ENCODE measurements at regions not wholly inside any gene's neighbourhood (a gene's known extent, or its start where the extent isn't known, plus 50 kb on each side); places are given as distances from the start of the nearest gene placed in this dataset.

- no peak for DNase-seq
Observed at GRCh38 chr5:110150199-110150598, 460.5 kb downstream of the MAN2A1 start.

GRCh38 chr5:110159202-110159601 lies 469.5 kb downstream of the MAN2A1 start:
- no peak for DNase-seq

- no peak for DNase-seq
Observed at GRCh38 chr5:110161162-110161561, 471.4 kb downstream of the MAN2A1 start.

- no peak for DNase-seq
Observed at GRCh38 chr5:110165366-110165765, 475.6 kb downstream of the MAN2A1 start.

- DNase-seq = no peak
Observed at GRCh38 chr5:110167384-110167783, 477.7 kb downstream of the MAN2A1 start.

GRCh38 chr5:110169461-110169860 lies 479.7 kb downstream of the MAN2A1 start:
- DNase-seq = no peak

- DNase-seq = no peak
Observed at GRCh38 chr5:110177729-110178128, 488.0 kb downstream of the MAN2A1 start.

GRCh38 chr5:110179321-110179720 lies 489.6 kb downstream of the MAN2A1 start:
- peak; percentile 87 for DNase-seq

- no peak for DNase-seq
Observed at GRCh38 chr5:110194191-110194590, 504.5 kb downstream of the MAN2A1 start.

- DNase-seq = no peak
Observed at GRCh38 chr5:110195288-110195687, 505.6 kb downstream of the MAN2A1 start.

GRCh38 chr5:110201791-110202190 lies 512.1 kb downstream of the MAN2A1 start:
- DNase-seq = no peak

GRCh38 chr5:110203661-110204060 lies 513.9 kb downstream of the MAN2A1 start:
- DNase-seq = no peak

GRCh38 chr5:110209401-110209800 lies 517.1 kb downstream of the TMEM232 start:
- DNase-seq = no peak

- DNase-seq = no peak
Observed at GRCh38 chr5:110218981-110219380, 507.5 kb downstream of the TMEM232 start.

GRCh38 chr5:110219769-110220168 lies 506.7 kb downstream of the TMEM232 start:
- DNase-seq = no peak

GRCh38 chr5:110221036-110221435 lies 505.4 kb downstream of the TMEM232 start:
- DNase-seq = no peak

GRCh38 chr5:110224050-110224449 lies 502.4 kb downstream of the TMEM232 start:
- no peak for DNase-seq

- DNase-seq = no peak
Observed at GRCh38 chr5:110225949-110226348, 500.5 kb downstream of the TMEM232 start.

GRCh38 chr5:110239786-110240185 lies 486.7 kb downstream of the TMEM232 start:
- DNase-seq = no peak

- DNase-seq = no peak
Observed at GRCh38 chr5:110242950-110243349, 483.5 kb downstream of the TMEM232 start.

GRCh38 chr5:110248921-110249320 lies 477.6 kb downstream of the TMEM232 start:
- no peak for DNase-seq

GRCh38 chr5:110250355-110250754 lies 476.1 kb downstream of the TMEM232 start:
- DNase-seq = no peak

- DNase-seq = peak; percentile 27
Observed at GRCh38 chr5:110250755-110251154, 475.7 kb downstream of the TMEM232 start.

- no peak for DNase-seq
Observed at GRCh38 chr5:110251366-110251765, 475.1 kb downstream of the TMEM232 start.

- no peak for DNase-seq
Observed at GRCh38 chr5:110255194-110255593, 471.3 kb downstream of the TMEM232 start.

GRCh38 chr5:110256298-110256697 lies 470.2 kb downstream of the TMEM232 start:
- no peak for DNase-seq
